Mesendoderm (in vitro differentiated cells): ENCODE measurements at regions not wholly inside any gene's neighbourhood (a gene's known extent, or its start where the extent isn't known, plus 50 kb on each side); places are given as distances from the start of the nearest gene placed in this dataset.
"Not testable (repeated sequence)": the region's sequence is repeated elsewhere in the genome, so short reads cannot be mapped to it uniquely, and the experiment has no call there.

Experiments
- DNase-seq: peaks from one replicate; pipeline ENCODE4 v3.0.0; 2013
- H2AK5ac ChIP-seq: 2 replicates; pipeline ENCODE4 v1.6.1; 2013; ENCODE audit warnings: low read length, inconsistent platforms
- H2BK120ac ChIP-seq: 2 replicates; pipeline ENCODE4 v1.6.1; 2013; ENCODE audit warnings: low read depth, mild to moderate bottlenecking, low read length, moderate library complexity, mixed read lengths
- H2BK15ac ChIP-seq: replicated peaks from 2 replicates; pipeline ENCODE4 v1.6.1; 2013; ENCODE audit warnings: low read depth, mild to moderate bottlenecking, moderate library complexity
- H2BK5ac ChIP-seq: 2 replicates; pipeline ENCODE4 v1.6.1; 2013; ENCODE audit warnings: low read length, inconsistent platforms
- H3K18ac ChIP-seq: 2 replicates; pipeline ENCODE4 v1.6.1; 2013; ENCODE audit warnings: mild to moderate bottlenecking, low read length, mixed read lengths
- H3K23ac ChIP-seq: one replicate; pipeline ENCODE4 v1.6.1; 2013; ENCODE audit warnings: low read length
- H3K27ac ChIP-seq: 2 replicates; pipeline ENCODE4 v1.5.1; 2013; ENCODE audit warnings: low read depth, mild to moderate bottlenecking, inconsistent platforms, low read length, moderate library complexity
- H3K27me3 ChIP-seq: 2 replicates; pipeline ENCODE4 v1.6.1; 2013; ENCODE audit warnings: low read length, control low read depth, mild to moderate bottlenecking, inconsistent platforms; ENCODE audit not compliant: insufficient read depth, poor library complexity
- H3K36me3 ChIP-seq: 2 replicates; pipeline ENCODE4 v1.6.1; 2013; ENCODE audit warnings: low read length, inconsistent platforms; ENCODE audit not compliant: control insufficient read depth, insufficient read depth
- H3K4ac ChIP-seq: one replicate; pipeline ENCODE4 v1.6.1; 2013; ENCODE audit warnings: low read depth, mild to moderate bottlenecking, low read length, moderate library complexity
- H3K4me1 ChIP-seq: 2 replicates; pipeline ENCODE4 v1.6.1; 2013; ENCODE audit warnings: low read depth, low read length, inconsistent platforms; ENCODE audit not compliant: control insufficient read depth
- H3K4me2 ChIP-seq: 2 replicates; pipeline ENCODE4 v1.6.1; 2013; ENCODE audit warnings: low read length
- H3K4me3 ChIP-seq: 2 replicates; pipeline ENCODE4 v1.5.1; 2013; ENCODE audit warnings: mild to moderate bottlenecking, low read length
- H3K56ac ChIP-seq: one replicate; pipeline ENCODE4 v1.6.1; 2013; ENCODE audit warnings: low read length
- H3K79me1 ChIP-seq: 2 replicates; pipeline ENCODE4 v1.6.1; 2013; ENCODE audit warnings: low read length, inconsistent platforms
- H3K79me2 ChIP-seq: 2 replicates; pipeline ENCODE4 v1.6.1; 2013; ENCODE audit warnings: mild to moderate bottlenecking, low read length; ENCODE audit not compliant: control insufficient read depth, insufficient read depth
- H3K9ac ChIP-seq: 2 replicates; pipeline ENCODE4 v1.6.1; 2013; ENCODE audit warnings: low read length, inconsistent platforms
- H4K5ac ChIP-seq: one replicate; pipeline ENCODE4 v1.6.1; 2013; ENCODE audit warnings: low read length
- H4K8ac ChIP-seq: one replicate; pipeline ENCODE4 v1.6.1; 2013; ENCODE audit warnings: low read depth, mild to moderate bottlenecking, control low read depth, low read length, moderate library complexity
- WGBS: extraction: QIAGEN DNeasy Blood & Tissue Kit; methylation state at CpG from one replicate; pipeline ENCODE4 v1.1.7; 2013; ENCODE audit warnings: low lambda C conversion rate, missing lambda C conversion rate; ENCODE audit not compliant: insufficient coverage; ENCODE audit errors: extremely low coverage; 5-methylcytosine and 5-hydroxymethylcytosine counted together

GRCh38 chr5:163116618-163117017 is 320.8 kb upstream of the CCNG1 start:
- H2AK5ac ChIP-seq, H3K36me3 ChIP-seq, H3K4me1 ChIP-seq, H3K9ac ChIP-seq, H4K5ac ChIP-seq, H3K4ac ChIP-seq, H4K8ac ChIP-seq, H3K56ac ChIP-seq, H3K4me2 ChIP-seq, H3K79me1 ChIP-seq, H3K18ac ChIP-seq, H2BK5ac ChIP-seq, H3K4me3 ChIP-seq, DNase-seq, H3K27me3 ChIP-seq, H3K27ac ChIP-seq, H3K23ac ChIP-seq, H2BK120ac ChIP-seq, H2BK15ac ChIP-seq, H3K79me2 ChIP-seq: not testable (repeated sequence)
- no CpG with 5 or more reads among the region's 2 CpGs for WGBS

GRCh38 chr5:163134061-163134460 is 303.3 kb upstream of the CCNG1 start:
- H3K27me3 ChIP-seq, result no peaks in the 10 kb centered on the region
- H3K4ac ChIP-seq, result no peak overlapping the region
- no peak overlapping the region for H3K18ac ChIP-seq
- no peak overlapping the region for H2AK5ac ChIP-seq
- H4K8ac ChIP-seq, result no peak overlapping the region
- no peak for DNase-seq
- no peak overlapping the region for H2BK120ac ChIP-seq
- H4K5ac ChIP-seq, result no peak overlapping the region
- no peaks in the 10 kb centered on the region for H3K79me1 ChIP-seq
- no peak overlapping the region for H2BK15ac ChIP-seq
- no peak overlapping the region for H3K56ac ChIP-seq
- no peaks in the 10 kb centered on the region for H3K4me1 ChIP-seq
- no peak overlapping the region for H3K27ac ChIP-seq
- H3K36me3 ChIP-seq, result no peaks in the 10 kb centered on the region
- no peak overlapping the region for H3K4me3 ChIP-seq
- no peak overlapping the region for H2BK5ac ChIP-seq
- H3K4me2 ChIP-seq, result no peak overlapping the region
- H3K9ac ChIP-seq, result no peak overlapping the region
- H3K79me2 ChIP-seq, result no peaks in the 10 kb centered on the region
- H3K23ac ChIP-seq, result no peak overlapping the region

- Histone ChIP-seq H2BK5ac (no peak overlapping the region), H3K9ac (no peak overlapping the region), H3K4ac (no peak overlapping the region), H3K36me3 (no peaks in the 10 kb centered on the region), H2BK120ac (no peak overlapping the region), H4K5ac (no peak overlapping the region), H3K4me3 (no peak overlapping the region), H2AK5ac (no peak overlapping the region), H3K27me3 (no peaks in the 10 kb centered on the region), H4K8ac (no peak overlapping the region), H3K18ac (no peak overlapping the region), H3K56ac (no peak overlapping the region), H3K4me2 (no peak overlapping the region), H3K23ac (no peak overlapping the region), H3K79me2 (no peaks in the 10 kb centered on the region), H3K27ac (no peak overlapping the region), H3K79me1 (no peaks in the 10 kb centered on the region), H3K4me1 (no peaks in the 10 kb centered on the region), H2BK15ac (no peak overlapping the region)
- no CpG with 5 or more reads among the region's 2 CpGs for WGBS
- no peak for DNase-seq
Observed at GRCh38 chr5:163135849-163136248, 301.5 kb upstream of the CCNG1 start.

GRCh38 chr5:163161512-163161911 is 275.9 kb upstream of the CCNG1 start:
- Histone ChIP-seq H3K79me1 (no peaks in the 10 kb centered on the region), H3K27me3 (no peaks in the 10 kb centered on the region), H3K23ac (no peak overlapping the region)

GRCh38 chr5:163162645-163163044 is 274.8 kb upstream of the CCNG1 start:
- Histone ChIP-seq H4K8ac (no peak overlapping the region), H3K4me3 (no peak overlapping the region), H3K9ac (no peak overlapping the region), H3K27ac (no peak overlapping the region), H3K56ac (no peak overlapping the region), H3K27me3 (no peaks in the 10 kb centered on the region), H3K79me2 (no peaks in the 10 kb centered on the region), H2BK15ac (no peak overlapping the region), H2AK5ac (no peak overlapping the region), H3K23ac (no peak overlapping the region), H3K36me3 (no peaks in the 10 kb centered on the region), H3K4me2 (no peak overlapping the region), H4K5ac (no peak overlapping the region), H2BK120ac (no peak overlapping the region), H2BK5ac (no peak overlapping the region), H3K18ac (no peak overlapping the region), H3K79me1 (no peaks in the 10 kb centered on the region), H3K4me1 (no peaks in the 10 kb centered on the region), H3K4ac (no peak overlapping the region)
- no CpG with 5 or more reads among the region's 3 CpGs for WGBS
- no peak for DNase-seq

More at GRCh38 chr5:163161512-163161911, 275.9 kb upstream of the CCNG1 start:
- H4K5ac ChIP-seq, result no peak overlapping the region
- no peak overlapping the region for H3K4me2 ChIP-seq
- no peak overlapping the region for H2BK120ac ChIP-seq
- no peak overlapping the region for H3K18ac ChIP-seq
- H3K4me3 ChIP-seq, result no peak overlapping the region
- H2BK15ac ChIP-seq, result no peak overlapping the region
- no peak overlapping the region for H3K56ac ChIP-seq
- no peak overlapping the region for H4K8ac ChIP-seq
- H3K9ac ChIP-seq, result no peak overlapping the region
- H2BK5ac ChIP-seq, result no peak overlapping the region
- DNase-seq, result no peak
- no peak overlapping the region for H3K27ac ChIP-seq
- no peak overlapping the region for H3K4ac ChIP-seq
- no peaks in the 10 kb centered on the region for H3K4me1 ChIP-seq
- no peak overlapping the region for H2AK5ac ChIP-seq
- H3K79me2 ChIP-seq, result no peaks in the 10 kb centered on the region
- H3K36me3 ChIP-seq, result no peaks in the 10 kb centered on the region

- Histone ChIP-seq H4K8ac (no peak overlapping the region), H3K23ac (no peak overlapping the region), H2BK15ac (no peak overlapping the region), H3K4me3 (no peak overlapping the region), H3K27ac (no peak overlapping the region), H4K5ac (no peak overlapping the region), H2AK5ac (no peak overlapping the region), H2BK5ac (no peak overlapping the region), H3K56ac (no peak overlapping the region), H3K36me3 (no peaks in the 10 kb centered on the region), H3K4me2 (no peak overlapping the region), H3K4me1 (no peaks in the 10 kb centered on the region), H3K79me2 (no peaks in the 10 kb centered on the region), H3K9ac (no peak overlapping the region), H3K27me3 (no peaks in the 10 kb centered on the region), H3K18ac (no peak overlapping the region), H2BK120ac (no peak overlapping the region), H3K79me1 (no peaks in the 10 kb centered on the region), H3K4ac (no peak overlapping the region)
- DNase-seq, result no peak
- no CpG with 5 or more reads among the region's 2 CpGs for WGBS
Observed at GRCh38 chr5:163163858-163164257, 273.5 kb upstream of the CCNG1 start.
